ENCODE measurements at regions not wholly inside any gene's neighbourhood (a gene's known extent, or its start where the extent isn't known, plus 50 kb on each side); places are given as distances from the start of the nearest gene placed in this dataset.
A peak's percentile ranks its signal among the peaks of the same experiment; 100 is the strongest.

GRCh38 chr3:161818106-161818505 lies 321.5 kb downstream of the OTOL1 start:
- DNase-seq: no peak

GRCh38 chr3:161821591-161821990 lies 325.0 kb downstream of the OTOL1 start:
- peak; percentile 24 for DNase-seq

- peak; percentile 39 for DNase-seq
Measured at GRCh38 chr3:161822291-161822690, 325.7 kb downstream of the OTOL1 start.

- no peak for DNase-seq
Measured at GRCh38 chr3:161823910-161824309, 327.3 kb downstream of the OTOL1 start.

GRCh38 chr3:161838021-161838420 lies 341.4 kb downstream of the OTOL1 start:
- no peak for DNase-seq

- no peak for DNase-seq
Measured at GRCh38 chr3:161848376-161848775, 351.8 kb downstream of the OTOL1 start.

- no peak for DNase-seq
Measured at GRCh38 chr3:161851941-161852566, 355.4 kb downstream of the OTOL1 start.

- DNase-seq: no peak
Measured at GRCh38 chr3:161852744-161853143, 356.1 kb downstream of the OTOL1 start.

- no peak for DNase-seq
Measured at GRCh38 chr3:161854232-161854771, 357.7 kb downstream of the OTOL1 start.

- DNase-seq: no peak
Measured at GRCh38 chr3:161859057-161859456, 362.4 kb downstream of the OTOL1 start.

- no peak for DNase-seq
Measured at GRCh38 chr3:161859865-161860450, 363.4 kb downstream of the OTOL1 start.

- no peak for DNase-seq
Measured at GRCh38 chr3:161863775-161864174, 367.2 kb downstream of the OTOL1 start.

GRCh38 chr3:161866176-161866575 lies 369.6 kb downstream of the OTOL1 start:
- no peak for DNase-seq

GRCh38 chr3:161875483-161875882 lies 378.9 kb downstream of the OTOL1 start:
- no peak for DNase-seq

- DNase-seq: no peak
Measured at GRCh38 chr3:161879470-161879869, 382.9 kb downstream of the OTOL1 start.

GRCh38 chr3:161884830-161885229 lies 388.2 kb downstream of the OTOL1 start:
- no peak for DNase-seq

GRCh38 chr3:161890147-161890625 lies 393.6 kb downstream of the OTOL1 start:
- DNase-seq: no peak

- DNase-seq: no peak
Measured at GRCh38 chr3:161893972-161894371, 397.4 kb downstream of the OTOL1 start.

GRCh38 chr3:161894657-161895056 lies 398.0 kb downstream of the OTOL1 start:
- no peak for DNase-seq

GRCh38 chr3:161905520-161906132 lies 409.0 kb downstream of the OTOL1 start:
- no peak for DNase-seq

- no peak for DNase-seq
Measured at GRCh38 chr3:161913786-161914389, 417.3 kb downstream of the OTOL1 start.

- DNase-seq: no peak
Measured at GRCh38 chr3:161914703-161915417, 418.3 kb downstream of the OTOL1 start.

GRCh38 chr3:161915418-161915750 lies 418.8 kb downstream of the OTOL1 start:
- no peak for DNase-seq
